GM12865 (cell line): ENCODE measurements at regions not wholly inside any gene's neighbourhood (a gene's known extent, or its start where the extent isn't known, plus 50 kb on each side); places are given as distances from the start of the nearest gene placed in this dataset.

Source experiments
- DNase-seq: peaks from one replicate; pipeline ENCODE4 v3.0.0; 2010; ENCODE audit warnings: low read depth
- H3K4me3 ChIP-seq: 2 replicates; pipeline ENCODE4 v1.5.1; 2011; ENCODE audit warnings: mild to moderate bottlenecking, low read depth, low read length, control low read depth
- TF ChIP-seq, protein P1 (sequence below): IDR thresholded peaks from 2 replicates; pipeline ENCODE4 v1.5.1; 2011; ENCODE audit warnings: low read length, control low read depth, low read depth, inconsistent platforms; ENCODE audit not compliant: insufficient read depth; ENCODE audit errors: missing control alignments

DNA sequence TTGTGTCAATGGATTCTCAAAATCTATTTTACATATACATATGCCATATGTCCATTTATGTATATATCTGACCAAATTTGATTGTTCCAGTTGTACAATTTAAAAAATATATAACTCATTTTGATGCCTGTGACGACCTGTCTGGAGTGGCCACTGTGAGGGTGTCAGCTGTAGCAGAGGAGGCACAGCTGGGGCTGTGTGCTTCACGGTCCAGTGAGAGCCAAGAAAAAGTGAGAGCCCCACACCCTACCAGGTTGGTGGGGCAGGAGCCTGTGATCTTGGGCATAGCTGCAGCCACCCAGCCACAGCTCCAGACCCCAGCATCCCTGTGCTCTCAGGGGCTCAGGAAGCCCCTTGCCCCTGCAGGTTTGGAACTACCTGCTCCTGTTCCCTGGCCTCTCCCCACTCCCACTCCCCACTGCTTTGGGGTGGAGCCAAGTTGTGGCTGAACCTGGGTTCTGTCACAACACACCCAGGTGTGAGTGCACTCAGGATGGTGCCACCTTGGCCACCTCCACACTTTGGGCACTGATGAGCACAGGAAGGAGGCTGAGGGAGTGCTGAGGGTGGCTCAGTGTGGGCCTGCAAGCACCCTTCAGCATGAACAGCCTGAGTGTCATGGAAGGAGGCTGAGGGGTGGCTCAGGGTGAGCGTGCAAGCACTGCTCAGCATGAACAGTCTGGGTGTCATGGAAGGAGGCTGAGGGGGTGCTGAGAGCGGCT lies 161.1 kb upstream of the ROBO1 start:
- TF ChIP-seq, protein P1, sequence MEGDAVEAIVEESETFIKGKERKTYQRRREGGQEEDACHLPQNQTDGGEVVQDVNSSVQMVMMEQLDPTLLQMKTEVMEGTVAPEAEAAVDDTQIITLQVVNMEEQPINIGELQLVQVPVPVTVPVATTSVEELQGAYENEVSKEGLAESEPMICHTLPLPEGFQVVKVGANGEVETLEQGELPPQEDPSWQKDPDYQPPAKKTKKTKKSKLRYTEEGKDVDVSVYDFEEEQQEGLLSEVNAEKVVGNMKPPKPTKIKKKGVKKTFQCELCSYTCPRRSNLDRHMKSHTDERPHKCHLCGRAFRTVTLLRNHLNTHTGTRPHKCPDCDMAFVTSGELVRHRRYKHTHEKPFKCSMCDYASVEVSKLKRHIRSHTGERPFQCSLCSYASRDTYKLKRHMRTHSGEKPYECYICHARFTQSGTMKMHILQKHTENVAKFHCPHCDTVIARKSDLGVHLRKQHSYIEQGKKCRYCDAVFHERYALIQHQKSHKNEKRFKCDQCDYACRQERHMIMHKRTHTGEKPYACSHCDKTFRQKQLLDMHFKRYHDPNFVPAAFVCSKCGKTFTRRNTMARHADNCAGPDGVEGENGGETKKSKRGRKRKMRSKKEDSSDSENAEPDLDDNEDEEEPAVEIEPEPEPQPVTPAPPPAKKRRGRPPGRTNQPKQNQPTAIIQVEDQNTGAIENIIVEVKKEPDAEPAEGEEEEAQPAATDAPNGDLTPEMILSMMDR: no peak
- no peak overlapping the region for H3K4me3 ChIP-seq
- DNase-seq: no peak

DNA sequence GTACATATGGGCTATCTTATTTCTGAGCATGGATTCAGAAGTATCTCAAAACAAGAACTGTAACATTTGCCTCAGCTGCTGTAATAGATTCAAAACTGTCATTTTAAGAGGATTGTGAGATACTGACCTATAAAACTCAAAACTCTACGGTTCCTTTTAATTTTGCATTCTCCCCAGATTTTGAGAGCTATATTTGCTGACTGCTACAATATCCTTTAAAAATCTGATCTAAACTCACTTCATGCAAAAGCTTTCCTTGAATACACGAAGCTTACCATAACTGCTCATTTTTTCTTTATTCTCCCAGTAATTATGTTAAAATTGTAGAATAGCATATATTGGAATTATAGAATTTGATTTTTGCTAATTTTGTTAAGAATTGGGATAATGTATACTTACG lies 158.7 kb upstream of the ROBO1 start:
- TF ChIP-seq, protein P1: no peak
- no peak overlapping the region for H3K4me3 ChIP-seq
- DNase-seq: no peak

DNA sequence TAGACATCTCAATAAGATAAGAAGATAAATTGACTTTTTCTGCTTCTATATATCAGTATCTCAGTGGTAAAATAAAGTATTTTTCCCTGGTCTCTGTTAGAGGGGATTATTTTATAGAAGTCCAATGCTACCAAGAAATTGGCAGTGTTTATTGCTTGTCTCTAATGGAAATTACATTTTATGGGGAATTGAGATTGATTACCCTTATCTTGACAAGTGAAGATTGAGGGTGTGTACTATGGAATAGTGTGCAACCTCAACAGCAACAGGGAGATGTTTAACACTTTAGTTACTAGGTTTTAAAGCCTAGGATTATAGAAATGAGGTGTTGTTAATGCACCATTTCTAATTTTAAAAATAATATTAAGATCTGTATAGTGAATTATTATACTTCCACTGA lies 154.8 kb upstream of the ROBO1 start:
- TF ChIP-seq, protein P1: no peak

DNA sequence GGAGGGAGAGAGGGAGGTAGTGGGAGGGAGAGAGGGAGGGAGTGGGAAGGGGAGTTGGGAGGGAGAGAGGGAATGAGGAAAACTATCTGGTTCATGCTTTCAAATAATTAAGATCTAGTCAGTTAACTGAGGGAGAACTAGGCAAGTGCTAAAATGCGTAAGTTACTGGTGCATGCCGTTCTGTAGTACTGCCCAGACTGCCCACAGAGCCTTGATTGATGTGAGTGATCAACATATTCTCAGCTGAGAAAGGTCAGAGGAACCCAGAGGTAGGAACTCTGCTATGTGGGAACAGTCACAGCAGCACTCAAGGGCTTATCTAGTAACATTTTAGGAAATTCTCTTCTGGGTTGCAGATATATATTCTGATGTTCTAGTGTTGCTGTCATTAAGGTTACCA lies 149.8 kb upstream of the ROBO1 start:
- no peak overlapping the region for H3K4me3 ChIP-seq
- no peak for DNase-seq
- TF ChIP-seq, protein P1: no peak

More for the DNA sequence above, 154.8 kb upstream of the ROBO1 start:
- H3K4me3 ChIP-seq: no peak overlapping the region
- no peak for DNase-seq

DNA sequence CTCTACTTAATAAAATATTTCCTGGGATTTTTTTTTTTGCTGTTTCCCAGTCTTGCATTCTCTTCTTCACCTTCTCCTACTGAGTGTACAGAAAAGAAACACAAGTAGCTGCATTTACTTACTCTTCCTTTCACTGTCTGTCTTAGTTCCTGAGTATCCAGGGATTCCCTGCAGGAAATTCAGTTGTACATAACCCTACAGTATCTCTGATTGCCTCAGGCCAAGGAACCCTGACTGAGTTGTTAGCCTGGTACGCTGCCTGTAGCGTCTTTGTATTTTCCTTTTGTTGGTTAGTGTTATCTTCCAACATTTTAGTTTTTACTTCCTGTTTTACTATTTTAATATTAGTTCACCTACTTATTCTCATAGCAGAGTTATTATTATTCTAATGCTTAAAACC lies 142.5 kb upstream of the ROBO1 start:
- TF ChIP-seq, protein P1: no peak
- H3K4me3 ChIP-seq: no peak overlapping the region
- DNase-seq: no peak

DNA sequence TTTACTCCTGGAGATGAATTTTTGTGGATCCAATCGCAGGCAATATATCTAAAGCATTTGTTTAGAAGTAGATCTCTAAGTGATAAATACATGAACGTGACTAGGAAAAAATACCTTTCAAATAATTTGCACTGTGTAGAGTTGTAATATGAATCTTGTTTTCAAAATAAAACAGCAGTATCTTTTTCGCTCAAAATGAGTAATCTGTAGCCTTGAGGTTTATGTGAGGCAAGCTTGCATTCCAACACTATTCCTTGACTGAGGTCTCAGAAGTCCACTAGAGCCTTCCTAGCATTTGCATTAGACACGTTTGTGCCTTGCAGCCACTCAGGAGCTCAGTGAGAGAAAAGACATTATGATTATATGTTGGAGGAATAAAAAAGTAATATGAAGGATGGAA lies 138.3 kb upstream of the ROBO1 start:
- H3K4me3 ChIP-seq: no peak overlapping the region
- TF ChIP-seq, protein P1: no peak
- DNase-seq: no peak

DNA sequence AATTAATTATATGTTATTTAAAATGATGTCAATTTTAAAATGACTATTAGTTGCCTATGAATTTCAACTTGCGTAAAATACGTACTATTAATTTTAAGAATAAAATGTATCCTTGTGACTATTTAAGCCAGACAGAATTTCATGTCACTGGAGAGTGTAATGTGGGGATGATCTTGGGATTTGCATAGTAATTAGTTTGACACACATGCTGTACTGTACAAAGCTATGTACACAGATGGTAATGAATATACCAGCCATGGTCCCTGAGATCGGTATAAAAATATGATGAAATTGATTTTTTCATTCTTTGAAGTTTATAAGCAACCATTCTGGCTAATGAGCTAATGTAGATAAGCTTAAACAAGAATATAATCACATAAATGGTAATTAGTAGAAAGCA lies 134.4 kb upstream of the ROBO1 start:
- DNase-seq: no peak
- TF ChIP-seq, protein P1: no peak
- H3K4me3 ChIP-seq: no peak overlapping the region
